ENCODE measurements at regions not wholly inside any gene's neighbourhood (a gene's known extent, or its start where the extent isn't known, plus 50 kb on each side); places are given as distances from the start of the nearest gene placed in this dataset.

DNA sequence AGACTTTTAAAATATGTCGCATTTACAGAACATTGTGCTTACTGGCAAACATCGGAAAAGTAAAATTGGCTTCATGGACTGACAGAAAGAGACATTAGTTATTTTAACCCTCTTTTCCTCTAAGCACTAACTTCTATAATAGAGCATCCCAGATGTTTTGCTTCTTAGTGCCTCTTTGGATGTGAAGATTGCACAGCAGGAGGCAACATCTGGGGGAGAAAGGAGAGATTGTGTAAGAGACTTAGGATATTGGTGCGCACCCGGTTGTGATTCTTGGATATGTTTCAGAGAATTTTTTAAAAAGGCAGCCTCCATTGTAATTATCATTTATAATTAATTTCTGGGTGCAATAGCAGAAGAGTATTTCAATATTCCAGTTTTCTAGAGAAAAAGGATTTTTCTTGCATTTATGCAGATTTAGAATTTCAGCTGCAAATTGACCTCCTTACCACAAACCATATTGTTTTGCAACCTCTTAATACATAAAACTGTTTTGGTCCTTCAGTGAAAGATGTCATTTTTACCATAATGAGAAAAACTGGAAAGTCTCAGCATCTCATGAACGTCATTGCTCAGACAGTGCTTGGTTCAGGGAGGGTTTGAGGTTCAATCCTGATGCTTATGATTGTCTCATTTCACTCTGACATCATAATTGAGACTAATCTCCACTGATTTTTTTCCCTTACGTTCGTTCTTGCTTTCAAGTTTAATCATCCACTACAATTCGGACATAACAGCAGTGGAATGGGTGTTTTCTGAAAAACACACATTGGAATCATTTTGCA is 404.3 kb downstream of the ZNF521 start:
- Histone ChIP-seq H3K36me3 (ENCODE audit: control insufficient read depth, insufficient read depth, low read length) (no peaks in the 10 kb centered on the region), H3K4me2 (ENCODE audit: low read depth, low read length) (no peak overlapping the region), H3K14ac (replicated peaks; ENCODE audit: low read depth, low read length) (no peak overlapping the region), H3K9me1 (ENCODE audit: insufficient read depth, low read length) (no peaks in the 10 kb centered on the region), H3K4me3 (ENCODE audit: insufficient read depth, low read depth, low read length) (no peak overlapping the region), H2AK5ac (ENCODE audit: low read depth, low read length) (no peak overlapping the region), H4K8ac (ENCODE audit: low read depth in 2 of 2, low read length in 2 of 2) (no peak overlapping the region), H3K27me3 (ENCODE audit: control insufficient read depth, insufficient read depth, low read length) (no peaks in the 10 kb centered on the region; the same call in 1 of the 2 replicates), H2BK120ac (ENCODE audit: low read depth, low read length) (no peak overlapping the region), H4K91ac (ENCODE audit: insufficient read depth, low read depth, low read length) (no peak overlapping the region), H3K56ac (ENCODE audit: extremely low read depth, insufficient read depth, low read length) (no peak overlapping the region), H3K18ac (ENCODE audit: low read depth, low read length) (no peak overlapping the region), H2BK15ac (ENCODE audit: low read depth, low read length) (no peak overlapping the region), H3K4ac (ENCODE audit: low read depth, low read length) (no peak overlapping the region), H4K20me1 (ENCODE audit: insufficient read depth, low read length) (no peaks in the 10 kb centered on the region), H3K9ac (ENCODE audit: low read depth, low read length) (no peak overlapping the region), H2AK9ac (replicated peaks; ENCODE audit: low read depth, low read length, poor library complexity) (no peak overlapping the region), H3K23ac (ENCODE audit: low read depth, low read length) (no peak overlapping the region), H2AFZ (replicated peaks; ENCODE audit: low read length, poor library complexity) (no peak overlapping the region), H3K4me1 (ENCODE audit: control insufficient read depth, insufficient read depth, low read length) (no peaks in the 10 kb centered on the region), H3K9me3 (ENCODE audit: control insufficient read depth, insufficient read depth, low read length) (no peaks in the 10 kb centered on the region), H2BK20ac (ENCODE audit: low read depth, low read length) (no peak overlapping the region), H4K5ac (ENCODE audit: low read depth, low read length) (no peak overlapping the region), H3K79me1 (ENCODE audit: low read depth in 1 of 2, low read length in 2 of 2) (no peaks in the 10 kb centered on the region), H3K27ac (ENCODE audit: insufficient read depth, low read length) (no peak overlapping the region), H2BK5ac (ENCODE audit: low read depth, low read length, poor library complexity, severe bottlenecking) (no peak overlapping the region)
- TF ChIP-seq SMC3 (IDR thresholded peaks at IDR 0.05; ENCODE audit: low read depth, low read length) (no peak), RAD21 (IDR thresholded peaks at IDR 0.05; ENCODE audit: low read length) (no peak)
- TF ChIP-seq, protein P1, sequence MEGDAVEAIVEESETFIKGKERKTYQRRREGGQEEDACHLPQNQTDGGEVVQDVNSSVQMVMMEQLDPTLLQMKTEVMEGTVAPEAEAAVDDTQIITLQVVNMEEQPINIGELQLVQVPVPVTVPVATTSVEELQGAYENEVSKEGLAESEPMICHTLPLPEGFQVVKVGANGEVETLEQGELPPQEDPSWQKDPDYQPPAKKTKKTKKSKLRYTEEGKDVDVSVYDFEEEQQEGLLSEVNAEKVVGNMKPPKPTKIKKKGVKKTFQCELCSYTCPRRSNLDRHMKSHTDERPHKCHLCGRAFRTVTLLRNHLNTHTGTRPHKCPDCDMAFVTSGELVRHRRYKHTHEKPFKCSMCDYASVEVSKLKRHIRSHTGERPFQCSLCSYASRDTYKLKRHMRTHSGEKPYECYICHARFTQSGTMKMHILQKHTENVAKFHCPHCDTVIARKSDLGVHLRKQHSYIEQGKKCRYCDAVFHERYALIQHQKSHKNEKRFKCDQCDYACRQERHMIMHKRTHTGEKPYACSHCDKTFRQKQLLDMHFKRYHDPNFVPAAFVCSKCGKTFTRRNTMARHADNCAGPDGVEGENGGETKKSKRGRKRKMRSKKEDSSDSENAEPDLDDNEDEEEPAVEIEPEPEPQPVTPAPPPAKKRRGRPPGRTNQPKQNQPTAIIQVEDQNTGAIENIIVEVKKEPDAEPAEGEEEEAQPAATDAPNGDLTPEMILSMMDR (conservative IDR thresholded peaks at IDR 0.05; ENCODE audit: low read depth, low read length): no peak
- in situ Hi-C loops (cut with MboI; ENCODE audit: low sequenced_read_pairs) (no loop called here), intact Hi-C loops (cut with micrococcal nuclease) (no loop called here), dilution Hi-C loops (cut with HindIII; ENCODE audit: low sequenced_read_pairs, unreplicated experiment) (no loop called here)
- BruUV-seq (replicated peaks): no TSS peak
- DNase-seq (no peak), ATAC-seq (ENCODE audit: low read depth) (no peak)
- WGBS, 2 experiments (ENCODE audit: extremely low coverage in 2 of 2, insufficient read length in 1 of 2): no CpG with 5 or more reads among the region's 8 CpGs
- CTCF ChIA-PET: no interaction called here
- POLR2A ChIA-PET (ENCODE audit: unreplicated experiment): no interaction called here
